Endothelial cell of umbilical vein (primary cell): ENCODE measurements at regions not wholly inside any gene's neighbourhood (a gene's known extent, or its start where the extent isn't known, plus 50 kb on each side); places are given as distances from the start of the nearest gene placed in this dataset.

Experiments
- BruUV-seq: library from RNA; stranded (reverse); fragments of 400-500 nt; replicated peaks from 2 replicates; lab custom pipeline; 2021; lab: Mats Ljungman, UMichigan
- CTCF ChIA-PET: fragments of 300-600, 350-600 bp; sonication (Branson Sonifier 250); formaldehyde crosslinking; loops from one replicate; lab custom pipeline; 2021; ENCODE audit warnings: antibody characterized with exemption, inconsistent platforms; lab: Charles Lee
- POLR2A ChIA-PET: fragments of 300-600, 350-600 bp; sonication (Branson Sonifier 250); formaldehyde crosslinking; loops from one replicate; lab custom pipeline; 2021; ENCODE audit warnings: antibody characterized with exemption, inconsistent platforms; lab: Charles Lee
- DNase-seq: peaks from one replicate; pipeline ENCODE4 v3.0.0-alpha.2; 2011; ENCODE audit warnings: low read depth, low spot score
- FAIRE-seq: peaks from 2 replicates; lab custom pipeline; 2011; peaks lifted over from hg19 to GRCh38; lab: Jason Lieb, UNC
- H2AFZ ChIP-seq: 2 replicates; pipeline ENCODE4 v1.6.0; 2012; ENCODE audit warnings: low read depth, low read length, control low read depth, inconsistent platforms
- H3K27ac ChIP-seq: 2 replicates; pipeline ENCODE4 v1.5.1; 2011; ENCODE audit warnings: low read depth, mild to moderate bottlenecking, control low read depth, low read length, moderate library complexity; ENCODE audit not compliant: insufficient read depth
- H3K27me3 ChIP-seq, 2 experiments: 2 replicates each; pipeline versions ENCODE4 v1.6.0 to v1.6.1; 2011; ENCODE audit warnings: low read length in 2 of 2, mixed read lengths in 1 of 2; ENCODE audit not compliant: control insufficient read depth in 2 of 2, insufficient read depth in 2 of 2
- H3K36me3 ChIP-seq, 2 experiments: 2 replicates in 1 of 2; 3 replicates in 1 of 2; pipeline ENCODE4 v1.5.1; 2011; ENCODE audit warnings: low read length in 2 of 2, mild to moderate bottlenecking in 1 of 2, moderate library complexity in 1 of 2; ENCODE audit not compliant: control insufficient read depth in 2 of 2, insufficient read depth in 2 of 2; ENCODE audit errors: extremely low read depth in 1 of 2
- H3K4me1 ChIP-seq: 3 replicates; pipeline ENCODE4 v1.5.1; 2011; ENCODE audit warnings: mild to moderate bottlenecking, low read length; ENCODE audit not compliant: control insufficient read depth, insufficient read depth; ENCODE audit errors: extremely low read depth
- H3K4me2 ChIP-seq: 2 replicates; pipeline ENCODE4 v1.6.1; 2011; ENCODE audit warnings: low read length, control low read depth, mixed read lengths; ENCODE audit not compliant: insufficient read depth
- H3K4me3 ChIP-seq, 3 experiments: fragments of 200-600 bp in 1 of 3; sonication (generic), shearing (Covaris generic) in 1 of 3; replicated peaks in 1 of 3; 2 replicates each; pipeline ENCODE4 v1.5.1; 2011 to 2016; ENCODE audit warnings: control low read depth in 3 of 3, low read length in 3 of 3, mild to moderate bottlenecking in 2 of 3, inconsistent platforms in 1 of 3, low read depth in 1 of 3, moderate library complexity in 1 of 3; ENCODE audit not compliant: insufficient read depth in 1 of 3
- H3K79me2 ChIP-seq: 2 replicates; pipeline ENCODE4 v1.6.0; 2012; ENCODE audit warnings: low read length, inconsistent platforms; ENCODE audit not compliant: control insufficient read depth, insufficient read depth
- H3K9ac ChIP-seq: replicated peaks from 2 replicates; pipeline ENCODE3; 2011; ENCODE audit warnings: low read length, control low read depth; ENCODE audit not compliant: insufficient read depth; ENCODE audit errors: extremely low read depth
- H3K9me1 ChIP-seq: replicated peaks from 3 replicates; pipeline ENCODE4 v1.6.0; 2011; ENCODE audit warnings: mild to moderate bottlenecking, low read length; ENCODE audit not compliant: control insufficient read depth, insufficient read depth; ENCODE audit errors: extremely low read depth
- H3K9me3 ChIP-seq: replicated peaks from 2 replicates; pipeline ENCODE4 v1.5.1; 2012; ENCODE audit warnings: low read length, inconsistent platforms; ENCODE audit not compliant: control insufficient read depth, insufficient read depth
- H4K20me1 ChIP-seq: replicated peaks from 2 replicates; pipeline ENCODE3; 2011; ENCODE audit warnings: mild to moderate bottlenecking, low read length; ENCODE audit not compliant: control insufficient read depth, insufficient read depth; ENCODE audit errors: extremely low read depth
- CTCF ChIP-seq, 2 donors: IDR thresholded peaks; 1 replicate in 1 of 2; 2 replicates in 1 of 2; pipeline ENCODE4 v1.5.1; 2011; ENCODE audit warnings: low read length in 2 of 2, mild to moderate bottlenecking in 2 of 2, moderate library complexity in 2 of 2, control low read depth in 1 of 2, inconsistent platforms in 1 of 2, low read depth in 1 of 2; ENCODE audit not compliant: insufficient read depth in 1 of 2; ENCODE audit errors: extremely low read depth in 1 of 2
- EZH2 ChIP-seq: IDR thresholded peaks from 2 replicates; pipeline ENCODE4 v1.6.1; 2012; ENCODE audit warnings: borderline replicate concordance, low read depth, mild to moderate bottlenecking, moderate library complexity, low read length, inconsistent platforms; ENCODE audit not compliant: severe bottlenecking
- FOS ChIP-seq: IDR thresholded peaks from 2 replicates; pipeline ENCODE4 v1.6.1; 2011; ENCODE audit warnings: mild to moderate bottlenecking, low read length, moderate library complexity, borderline replicate concordance; ENCODE audit not compliant: insufficient read depth
- GATA2 ChIP-seq: IDR thresholded peaks from 2 replicates; pipeline ENCODE4 v1.7.0; 2011; ENCODE audit warnings: low read depth, mild to moderate bottlenecking, moderate library complexity, mixed read lengths, low read length; ENCODE audit not compliant: insufficient read length, insufficient read depth
- JUN ChIP-seq: IDR thresholded peaks from 2 replicates; pipeline ENCODE4 v1.6.1; 2011; ENCODE audit warnings: borderline replicate concordance, low read depth; ENCODE audit not compliant: insufficient read length, insufficient read depth
- MAX ChIP-seq: IDR thresholded peaks from 2 replicates; pipeline ENCODE4 v1.6.1; 2011; ENCODE audit not compliant: insufficient read depth, insufficient read length
- POLR2A ChIP-seq: IDR thresholded peaks from 2 replicates; pipeline ENCODE4 v1.6.1; 2012; ENCODE audit warnings: low read depth, mild to moderate bottlenecking, control low read depth, low read length
- POLR2AphosphoS5 ChIP-seq: IDR thresholded peaks from 2 replicates; pipeline ENCODE4 v1.6.1; 2012; ENCODE audit warnings: low read depth, mild to moderate bottlenecking, control low read depth, low read length, moderate library complexity; ENCODE audit not compliant: insufficient read depth
- dilution Hi-C: fragments of 300-500 bp; cut with MboI; formaldehyde crosslinking; loops from one replicate; pipeline ENCODE4 v1.15.0; 2019; ENCODE audit warnings: low sequenced_read_pairs; ENCODE audit not compliant: extremely low pct_ligation_motif_present
- intact Hi-C: fragments of 100-400 bp; cut with micrococcal nuclease; formaldehyde crosslinking; loops from one replicate; pipeline ENCODE4 v1.10.0; 2022

GRCh38 chrX:94288325-94288724, 614.3 kb downstream of the FAM133A start:
- H2AFZ ChIP-seq: no peak overlapping the region
- CTCF ChIA-PET: no interaction called here

More at GRCh38 chrX:94288325-94288724, 614.3 kb downstream of the FAM133A start:
- Histone ChIP-seq H3K36me3 (no peaks in the 10 kb centered on the region), H3K27me3 (no peaks in the 10 kb centered on the region), H3K9me3 (no peaks in the 10 kb centered on the region), H3K4me1 (no peaks in the 10 kb centered on the region), H3K9ac (no peak overlapping the region), H3K4me2 (no peak overlapping the region), H4K20me1 (no peaks in the 10 kb centered on the region), H3K4me3 (no peak overlapping the region), H3K27ac (no peak overlapping the region), H3K9me1 (no peaks in the 10 kb centered on the region), H3K79me2 (no peaks in the 10 kb centered on the region)
- DNase-seq (no peak), FAIRE-seq (no peak)
- POLR2A ChIA-PET: no interaction called here
- no TSS peak for BruUV-seq
- intact Hi-C loops (no loop called here), dilution Hi-C loops (no loop called here)
- TF ChIP-seq POLR2AphosphoS5 (no peak), MAX (no peak), CTCF (IDR thresholded peaks at IDR 0.05; ENCODE audit: extremely low read depth in 1 of 2, insufficient read depth in 1 of 2, low read depth in 1 of 2, low read length in 2 of 2) (no peak), JUN (no peak), FOS (no peak), POLR2A (no peak), GATA2 (no peak), EZH2 (no peak)
